Stimulated activated CD4-positive, alpha-beta T cell treated with anti-CD3 and anti-CD28 coated beads, TNF-alpha, amount 100 ng/mL, for 4 hours (primary cell): ENCODE measurements at regions not wholly inside any gene's neighbourhood (a gene's known extent, or its start where the extent isn't known, plus 50 kb on each side); places are given as distances from the start of the nearest gene placed in this dataset.

ENCODE experiments used
- DNase-seq, 3 experiments: peaks; one replicate each; pipeline ENCODE4 v3.0.0-alpha.2; 2020; ENCODE audit warnings: low read depth in 3 of 3

GRCh38 chr5:96588539-96588938 lies 73.6 kb upstream of the CAST start:
- DNase-seq: no peak

- DNase-seq: no peak
Observed at GRCh38 chr5:96590796-96591195, 71.4 kb upstream of the CAST start.

- DNase-seq: no peak
Observed at GRCh38 chr5:96595300-96596090, 66.7 kb upstream of the CAST start.

- DNase-seq: no peak
Observed at GRCh38 chr5:96597438-96598020, 64.6 kb upstream of the CAST start.

- no peak for DNase-seq
Observed at GRCh38 chr5:96601200-96601599, 61.0 kb upstream of the CAST start.

- peak in 1 of 3 experiments; percentile 25 for DNase-seq
Observed at GRCh38 chr5:96601715-96602244, 60.4 kb upstream of the CAST start.

- DNase-seq: no peak
Observed at GRCh38 chr5:96602776-96603175, 59.4 kb upstream of the CAST start.

GRCh38 chr5:96605144-96605837 lies 56.9 kb upstream of the CAST start:
- no peak for DNase-seq

- no peak for DNase-seq
Observed at GRCh38 chr5:96609369-96609768, 52.8 kb upstream of the CAST start.

GRCh38 chr5:96610747-96611146 lies 51.4 kb upstream of the CAST start:
- no peak for DNase-seq

- DNase-seq: no peak
Observed at GRCh38 chr5:96611946-96612345, 50.2 kb upstream of the CAST start.
